Esophagus (tissue), 2 donors: ENCODE measurements at regions not wholly inside any gene's neighbourhood (a gene's known extent, or its start where the extent isn't known, plus 50 kb on each side); places are given as distances from the start of the nearest gene placed in this dataset.
A peak's percentile ranks its signal among the peaks of the same experiment; 100 is the strongest.
"Not testable (repeated sequence)": the region's sequence is repeated elsewhere in the genome, so short reads cannot be mapped to it uniquely, and the experiment has no call there.

ENCODE experiments used
- H3K27ac ChIP-seq, 2 donors: one replicate each; pipeline ENCODE4 v1.5.1; 2013; ENCODE audit warnings: low read depth in 2 of 2, mild to moderate bottlenecking in 2 of 2, inconsistent platforms in 1 of 2, low read length in 1 of 2, moderate library complexity in 1 of 2
- H3K27me3 ChIP-seq, 2 donors: one replicate each; pipeline ENCODE4 v1.6.1; 2013; ENCODE audit warnings: low read length in 2 of 2, control low read depth in 1 of 2, mild to moderate bottlenecking in 1 of 2; ENCODE audit not compliant: insufficient read depth in 2 of 2, control insufficient read depth in 1 of 2
- H3K36me3 ChIP-seq, 2 donors: one replicate each; pipeline ENCODE4 v1.6.1; 2013; ENCODE audit warnings: low read length in 1 of 2; ENCODE audit not compliant: control insufficient read depth in 2 of 2, insufficient read depth in 2 of 2
- H3K4me1 ChIP-seq, 2 donors: one replicate each; pipeline ENCODE4 v1.6.1; 2013; ENCODE audit warnings: low read length in 1 of 2; ENCODE audit not compliant: control insufficient read depth in 2 of 2, insufficient read depth in 2 of 2
- H3K4me3 ChIP-seq, 2 donors: one replicate each; pipeline ENCODE4 v1.5.1; 2013; ENCODE audit warnings: low read length in 2 of 2, mild to moderate bottlenecking in 2 of 2, low read depth in 1 of 2, moderate library complexity in 1 of 2
- H3K9me3 ChIP-seq, 2 donors: one replicate each; pipeline ENCODE4 v1.6.1; 2013; ENCODE audit warnings: mild to moderate bottlenecking in 2 of 2, low read depth in 1 of 2, low read length in 1 of 2, moderate library complexity in 1 of 2; ENCODE audit not compliant: control insufficient read depth in 2 of 2, insufficient read depth in 1 of 2
- WGBS, 2 donors: extraction: QIAGEN DNeasy Blood & Tissue Kit; methylation state at CpG; one replicate each; pipeline ENCODE4 v1.1.7; 2013; 5-methylcytosine and 5-hydroxymethylcytosine counted together
- donor health status: healthy with polysubstance abuse.
- donor health status: Bipolar disorder and iron deficiency.

DNA sequence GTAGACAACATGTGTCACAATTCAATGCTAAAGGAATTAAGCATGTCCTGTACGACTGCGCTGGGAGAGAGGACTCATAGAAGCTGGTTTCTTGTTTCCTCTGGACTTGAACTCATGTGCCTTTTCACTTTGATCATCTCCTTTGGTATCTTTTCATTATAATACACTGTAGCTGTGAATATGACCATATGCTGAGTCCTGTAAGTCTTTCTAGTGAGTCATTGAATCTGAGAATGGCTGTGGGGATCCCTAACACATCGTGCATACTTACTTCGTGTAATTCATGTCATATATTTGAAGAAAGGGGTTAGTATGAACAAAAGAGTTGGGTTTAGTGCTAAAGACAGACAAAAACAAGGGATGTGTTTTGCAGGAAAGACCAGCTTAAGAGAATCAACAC, 148.1 kb upstream of the RUNX1 start:
- H3K27me3 ChIP-seq = no peaks in the 10 kb centered on the region
- no peaks in the 10 kb centered on the region for H3K4me1 ChIP-seq
- no peaks in the 10 kb centered on the region for H3K9me3 ChIP-seq
- no peaks in the 10 kb centered on the region for H3K36me3 ChIP-seq
- WGBS, 2 donors = 77 to 80% methylated on average over 4 of the region's 4 CpGs
- H3K4me3 ChIP-seq = no peak overlapping the region
- no peak overlapping the region for H3K27ac ChIP-seq

DNA sequence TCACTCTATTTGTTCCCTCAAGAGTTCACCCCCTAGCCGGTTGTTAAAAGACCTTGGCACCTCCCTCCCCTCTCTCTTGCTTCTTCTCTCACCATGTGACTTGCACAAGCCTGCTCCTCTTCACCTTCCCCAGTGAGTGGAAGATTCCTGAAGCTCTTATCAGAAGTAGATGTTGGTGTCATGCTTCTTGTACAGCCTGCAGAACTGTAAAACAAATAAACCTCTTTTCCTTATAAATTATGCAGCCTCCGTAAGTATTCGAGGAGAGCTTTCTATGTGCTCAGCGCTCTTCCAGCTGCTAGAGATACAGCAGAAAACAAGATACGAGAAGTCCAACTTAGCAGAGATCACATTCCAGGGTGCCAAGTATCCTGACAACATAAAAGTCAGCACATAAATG, 147.0 kb upstream of the RUNX1 start:
- H3K4me1 ChIP-seq = no peaks in the 10 kb centered on the region
- H3K4me3 ChIP-seq = no peak overlapping the region
- no peak overlapping the region for H3K27ac ChIP-seq
- H3K27me3 ChIP-seq = no peaks in the 10 kb centered on the region
- 94% methylated on average over 5 of the region's 5 CpGs for WGBS, 2 donors
- no peaks in the 10 kb centered on the region for H3K36me3 ChIP-seq
- no peaks in the 10 kb centered on the region for H3K9me3 ChIP-seq

DNA sequence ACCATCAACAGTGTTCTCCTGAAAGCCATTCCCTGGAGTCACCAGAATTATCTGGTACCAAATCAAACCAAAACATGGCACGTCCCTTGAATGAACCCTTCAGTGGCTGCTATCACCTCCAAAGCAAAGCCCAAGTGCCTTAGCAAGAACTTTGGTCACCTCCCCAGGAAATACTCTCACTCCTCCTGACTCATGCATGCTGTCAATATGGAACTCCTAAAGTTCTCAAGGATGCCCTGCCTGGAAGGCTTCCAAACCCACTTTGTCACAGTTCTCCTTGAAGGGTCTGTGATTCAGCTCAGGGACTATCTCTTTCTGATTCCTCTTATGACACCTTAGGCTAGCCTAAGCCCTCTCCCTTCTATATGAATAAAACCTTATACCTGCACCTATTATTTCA, 146.1 kb upstream of the RUNX1 start:
- WGBS, 2 donors = 90 to 91% methylated on average over 1 of the region's 1 CpG
- Histone ChIP-seq H3K27me3 (no peaks in the 10 kb centered on the region), H3K36me3 (no peaks in the 10 kb centered on the region), H3K4me3 (no peak overlapping the region), H3K4me1 (no peaks in the 10 kb centered on the region), H3K27ac (no peak overlapping the region), H3K9me3 (no peaks in the 10 kb centered on the region)

DNA sequence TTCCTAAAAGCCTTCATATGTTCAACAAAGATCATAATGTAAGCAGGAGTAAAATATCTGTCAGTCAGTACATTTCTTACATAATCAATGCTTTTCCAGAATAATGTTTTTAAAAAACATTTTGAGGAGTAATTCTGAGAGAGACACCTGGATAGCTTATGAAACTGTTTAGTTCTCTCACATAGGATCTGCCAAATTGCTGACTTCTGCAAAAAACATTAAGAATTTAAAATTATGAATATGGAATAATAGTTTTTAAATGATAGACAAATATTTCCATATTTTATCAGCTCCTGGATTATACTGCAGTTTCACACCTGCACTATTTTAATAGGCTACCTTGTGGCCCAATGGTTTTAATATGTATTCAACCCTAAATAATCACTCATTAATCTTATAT, 142.7 kb upstream of the RUNX1 start:
- Histone ChIP-seq H3K27ac (no peak overlapping the region), H3K27me3 (no peaks in the 10 kb centered on the region), H3K4me3 (no peak overlapping the region), H3K9me3 (no peaks in the 10 kb centered on the region), H3K36me3 (no peaks in the 10 kb centered on the region), H3K4me1 (no peaks in the 10 kb centered on the region)

DNA sequence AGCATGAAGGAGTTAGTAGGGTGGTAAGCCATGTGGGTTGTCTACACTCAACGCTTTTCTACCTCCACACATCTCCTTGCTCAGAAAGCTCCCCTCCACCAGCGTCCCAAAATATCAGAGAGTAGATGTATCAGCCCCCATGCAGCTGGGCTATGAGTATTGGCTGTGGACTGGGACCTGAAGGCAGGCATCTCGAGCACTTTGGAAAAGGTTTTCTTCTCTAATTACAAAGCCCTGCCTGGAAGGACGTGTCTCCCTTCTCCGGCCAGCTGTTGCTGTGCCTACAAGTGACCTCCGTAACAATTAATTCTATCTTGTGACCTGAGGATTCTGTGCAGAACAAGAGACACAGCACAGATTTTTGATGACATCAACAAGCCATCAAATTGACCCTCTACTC, 142.0 kb upstream of the RUNX1 start:
- Histone ChIP-seq H3K36me3 (no peaks in the 10 kb centered on the region), H3K4me3 (no peak overlapping the region), H3K9me3 (no peaks in the 10 kb centered on the region), H3K4me1 (no peaks in the 10 kb centered on the region), H3K27ac (no peak overlapping the region), H3K27me3 (no peaks in the 10 kb centered on the region)
- WGBS, 2 donors = 89% methylated on average over 6 of the region's 6 CpGs

DNA sequence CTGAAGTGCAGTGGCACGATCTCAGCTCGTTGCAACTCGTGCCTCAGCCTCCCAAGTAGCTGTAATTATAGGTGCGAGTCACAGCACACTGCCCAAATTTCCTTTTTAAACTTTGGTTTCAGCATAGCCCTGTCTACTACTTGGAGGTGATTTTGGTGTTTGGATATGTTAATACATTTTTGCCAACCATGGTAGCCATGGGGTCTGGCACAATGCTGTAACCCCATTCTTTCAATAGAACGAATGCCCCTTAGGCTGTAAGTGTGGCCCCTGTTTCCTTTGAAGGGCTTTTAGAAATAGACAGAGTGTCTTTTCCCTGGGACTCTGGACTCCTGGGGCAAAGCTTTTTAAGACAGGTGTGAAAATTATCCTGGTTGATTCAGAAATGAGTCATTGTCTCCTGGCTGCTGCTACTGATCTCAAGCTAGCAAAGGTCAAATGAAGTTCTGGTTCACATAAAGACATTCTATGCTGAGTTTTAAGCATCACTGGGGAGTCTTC, 141.1 kb upstream of the RUNX1 start:
- no peak overlapping the region for H3K4me3 ChIP-seq
- no peaks in the 10 kb centered on the region for H3K36me3 ChIP-seq
- H3K27me3 ChIP-seq = no peaks in the 10 kb centered on the region
- H3K27ac ChIP-seq = peak overlapping the region; percentile 4 to 60
- H3K9me3 ChIP-seq = no peaks in the 10 kb centered on the region
- WGBS, 2 donors = 51 to 56% methylated on average over 5 of the region's 5 CpGs
- H3K4me1 ChIP-seq = no peaks in the 10 kb centered on the region

DNA sequence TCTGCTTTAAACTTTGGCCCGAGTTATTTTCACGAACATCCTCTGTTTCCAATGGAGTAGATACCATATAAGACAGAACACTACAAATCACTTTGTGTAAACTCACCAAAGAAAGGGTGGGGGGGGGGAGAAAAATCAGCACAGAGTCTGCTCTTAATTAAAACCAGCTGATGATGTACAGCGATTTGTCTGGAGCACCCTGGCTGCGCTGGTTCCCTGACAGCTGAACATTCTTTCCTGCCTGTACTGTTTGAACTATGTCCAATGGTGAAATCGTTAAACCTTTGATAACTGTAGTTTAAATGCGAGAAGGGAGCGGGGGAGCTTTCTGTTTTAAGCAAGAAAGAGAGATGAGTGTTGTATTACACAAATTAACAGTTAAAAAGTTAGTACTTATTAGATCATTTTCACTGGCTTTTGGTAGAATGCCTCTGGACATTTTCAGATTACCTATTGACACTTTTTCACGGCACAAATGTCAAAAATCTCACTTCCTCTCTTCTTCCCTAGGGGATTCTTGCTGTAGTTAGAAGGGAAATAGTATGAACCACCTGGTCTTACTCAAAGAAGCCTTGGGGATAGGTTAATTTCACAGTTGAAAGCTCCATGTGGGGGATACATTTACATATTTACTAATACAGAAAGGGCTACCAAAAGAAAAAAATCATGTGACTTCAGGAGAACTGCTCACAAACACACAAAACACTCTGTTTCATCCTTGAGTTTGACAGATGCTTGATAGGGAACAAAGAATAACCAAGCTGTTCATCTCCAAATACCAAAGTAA, 140.2 kb upstream of the RUNX1 start:
- Histone ChIP-seq H3K27ac (no peak overlapping the region), H3K4me3 (no peak overlapping the region), H3K9me3 (no peaks in the 10 kb centered on the region), H3K27me3 (no peaks in the 10 kb centered on the region), H3K4me1 (no peaks in the 10 kb centered on the region), H3K36me3 (no peaks in the 10 kb centered on the region)
- 30 to 36% methylated on average over 8 of the region's 8 CpGs for WGBS, 2 donors

DNA sequence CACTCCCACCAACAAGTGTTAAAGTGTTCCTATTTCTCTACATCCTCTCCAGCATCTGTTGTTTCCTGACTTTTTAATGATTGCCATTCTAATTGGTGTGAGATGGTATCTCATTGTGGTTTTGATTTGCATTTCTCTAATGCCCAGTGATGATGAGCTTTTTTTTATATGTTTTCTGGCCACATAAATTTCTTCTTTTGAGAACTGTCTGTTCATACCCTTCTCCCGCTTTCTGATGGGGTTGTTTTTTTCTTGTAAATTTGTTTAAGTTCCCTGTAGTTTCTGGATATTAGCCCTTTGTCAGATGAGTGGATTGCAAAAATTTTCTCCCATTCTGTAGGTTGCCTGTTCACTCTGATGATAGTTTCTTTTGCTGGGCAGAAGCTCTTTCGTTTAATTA, 134.3 kb upstream of the RUNX1 start:
- not testable (repeated sequence) for H3K27ac ChIP-seq, H3K4me3 ChIP-seq, H3K36me3 ChIP-seq, H3K4me1 ChIP-seq, H3K9me3 ChIP-seq, H3K27me3 ChIP-seq
- 79 to 80% methylated on average over 2 of the region's 2 CpGs for WGBS, 2 donors

DNA sequence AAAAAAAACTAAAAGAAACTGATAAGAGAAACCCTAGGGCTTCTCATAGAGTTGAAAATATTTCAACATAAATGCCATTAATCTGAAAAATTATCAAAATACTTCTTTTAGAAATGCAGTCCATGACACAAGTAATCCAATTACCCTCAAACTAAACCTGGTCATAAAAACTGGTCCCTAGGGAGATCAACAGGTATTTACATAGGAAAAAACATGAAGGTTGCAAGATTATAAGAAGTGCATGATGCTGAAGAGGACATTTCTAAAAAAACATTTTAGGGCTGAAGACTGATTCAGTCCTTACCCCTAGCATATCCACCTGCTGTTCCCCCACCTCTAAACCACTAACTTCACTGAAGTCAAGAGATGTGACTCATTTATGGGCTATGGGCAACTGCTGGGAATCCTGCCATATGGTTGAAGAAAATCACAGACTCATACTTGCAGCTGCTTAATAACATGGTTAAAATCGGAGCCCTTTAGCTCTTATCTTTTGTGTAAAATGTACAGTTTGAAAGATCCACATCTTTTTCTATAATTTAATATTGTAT, 131.0 kb upstream of the RUNX1 start:
- Histone ChIP-seq H3K4me3 (no peak overlapping the region), H3K36me3 (no peaks in the 10 kb centered on the region), H3K4me1 (no peaks in the 10 kb centered on the region), H3K27ac (no peak overlapping the region), H3K27me3 (no peaks in the 10 kb centered on the region), H3K9me3 (no peaks in the 10 kb centered on the region)
- 50 to 67% methylated on average over 1 of the region's 1 CpG for WGBS, 2 donors

DNA sequence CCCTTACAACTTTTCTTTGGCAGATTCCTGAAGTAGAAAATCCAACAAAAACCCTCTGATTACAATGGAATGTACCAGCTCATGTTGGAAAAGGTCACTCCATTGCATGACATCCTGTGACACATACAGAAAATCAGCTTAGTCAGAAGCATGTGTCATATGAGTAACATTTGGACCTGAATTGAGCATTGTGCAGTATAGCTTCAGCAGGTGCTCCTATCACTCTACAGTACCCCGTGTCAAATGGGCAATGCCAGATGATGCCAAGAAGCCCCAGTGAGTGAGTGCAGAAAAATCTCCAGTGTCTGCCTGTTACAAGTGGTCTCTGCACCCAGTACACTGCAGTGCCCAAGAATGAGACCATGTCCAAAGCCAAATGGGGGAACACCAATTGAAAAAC, 129.7 kb upstream of the RUNX1 start:
- Histone ChIP-seq H3K4me3 (no peak overlapping the region), H3K36me3 (no peaks in the 10 kb centered on the region), H3K9me3 (no peaks in the 10 kb centered on the region), H3K27me3 (no peaks in the 10 kb centered on the region), H3K4me1 (no peaks in the 10 kb centered on the region), H3K27ac (no peak overlapping the region)
- 68 to 84% methylated on average over 1 of the region's 1 CpG for WGBS, 2 donors
